Stimulated activated naive CD8-positive, alpha-beta T cell treated with anti-CD3 and anti-CD28 coated beads, Interleukin-15, Interleukin-2, amounts not matched to agents 100 ng/mL and 50 ng/mL, for 24 hours (primary cell): ENCODE measurements at regions not wholly inside any gene's neighbourhood (a gene's known extent, or its start where the extent isn't known, plus 50 kb on each side); places are given as distances from the start of the nearest gene placed in this dataset.

Source experiments
- H3K27ac Mint-ChIP-seq: one replicate; pipeline ENCODE4 v1.8.0; 2021; ENCODE audit warnings: mild to moderate bottlenecking, mixed read lengths
- H3K27me3 Mint-ChIP-seq: one replicate; pipeline ENCODE4 v1.8.0; 2021; ENCODE audit warnings: mixed read lengths
- H3K36me3 Mint-ChIP-seq: one replicate; pipeline ENCODE4 v1.8.0; 2021; ENCODE audit warnings: low read depth, mixed read lengths
- H3K4me1 Mint-ChIP-seq: one replicate; pipeline ENCODE4 v1.8.0; 2021; ENCODE audit warnings: low read depth, mixed read lengths
- H3K4me3 Mint-ChIP-seq: one replicate; pipeline ENCODE4 v1.8.0; 2021; ENCODE audit warnings: mild to moderate bottlenecking, mixed read lengths
- H3K9me3 Mint-ChIP-seq: one replicate; pipeline ENCODE4 v1.8.0; 2021; ENCODE audit warnings: mixed read lengths

- Mint-ChIP-seq H3K27me3 (peaks cover 43% of the 10 kb centered on the region), H3K36me3 (no peaks in the 10 kb centered on the region), H3K4me1 (no peaks in the 10 kb centered on the region), H3K9me3 (no peaks in the 10 kb centered on the region), H3K27ac (no peak overlapping the region), H3K4me3 (no peak overlapping the region)
Measured at GRCh38 chr11:31919175-31919574, 108.1 kb upstream of the PAX6 start.

GRCh38 chr11:31915867-31916266, 104.7 kb upstream of the PAX6 start:
- Mint-ChIP-seq H3K4me3 (no peak overlapping the region), H3K9me3 (peaks cover 4% of the 10 kb centered on the region), H3K27me3 (peaks cover 37% of the 10 kb centered on the region), H3K27ac (no peak overlapping the region), H3K4me1 (no peaks in the 10 kb centered on the region), H3K36me3 (no peaks in the 10 kb centered on the region)

- Mint-ChIP-seq H3K4me3 (no peak overlapping the region), H3K36me3 (no peaks in the 10 kb centered on the region), H3K27me3 (peaks cover 29% of the 10 kb centered on the region), H3K9me3 (peaks cover 4% of the 10 kb centered on the region), H3K27ac (no peak overlapping the region), H3K4me1 (no peaks in the 10 kb centered on the region)
Measured at GRCh38 chr11:31913985-31914384, 102.9 kb upstream of the PAX6 start.

- H3K4me1 Mint-ChIP-seq: no peaks in the 10 kb centered on the region
- no peaks in the 10 kb centered on the region for H3K36me3 Mint-ChIP-seq
- peaks cover 28% of the 10 kb centered on the region for H3K27me3 Mint-ChIP-seq
- peaks cover 4% of the 10 kb centered on the region for H3K9me3 Mint-ChIP-seq
- no peak overlapping the region for H3K4me3 Mint-ChIP-seq
- no peak overlapping the region for H3K27ac Mint-ChIP-seq
Measured at GRCh38 chr11:31912808-31913207, 101.7 kb upstream of the PAX6 start.

- peaks cover 29% of the 10 kb centered on the region for H3K27me3 Mint-ChIP-seq
- peaks cover 11% of the 10 kb centered on the region for H3K9me3 Mint-ChIP-seq
- H3K4me3 Mint-ChIP-seq: no peak overlapping the region
- no peak overlapping the region for H3K27ac Mint-ChIP-seq
- H3K36me3 Mint-ChIP-seq: no peaks in the 10 kb centered on the region
- no peaks in the 10 kb centered on the region for H3K4me1 Mint-ChIP-seq
Measured at GRCh38 chr11:31910950-31911576, 99.9 kb upstream of the PAX6 start.

GRCh38 chr11:31903225-31904074, 92.3 kb upstream of the PAX6 start:
- H3K36me3 Mint-ChIP-seq: no peaks in the 10 kb centered on the region
- peaks cover 13% of the 10 kb centered on the region for H3K9me3 Mint-ChIP-seq
- peaks cover 23% of the 10 kb centered on the region for H3K27me3 Mint-ChIP-seq
- no peak overlapping the region for H3K4me3 Mint-ChIP-seq
- H3K27ac Mint-ChIP-seq: no peak overlapping the region
- H3K4me1 Mint-ChIP-seq: no peaks in the 10 kb centered on the region

- no peak overlapping the region for H3K27ac Mint-ChIP-seq
- no peaks in the 10 kb centered on the region for H3K4me1 Mint-ChIP-seq
- peaks cover 13% of the 10 kb centered on the region for H3K9me3 Mint-ChIP-seq
- H3K36me3 Mint-ChIP-seq: no peaks in the 10 kb centered on the region
- peaks cover 19% of the 10 kb centered on the region for H3K27me3 Mint-ChIP-seq
- H3K4me3 Mint-ChIP-seq: no peak overlapping the region
Measured at GRCh38 chr11:31902706-31903105, 91.6 kb upstream of the PAX6 start.

- no peak overlapping the region for H3K27ac Mint-ChIP-seq
- H3K4me3 Mint-ChIP-seq: no peak overlapping the region
- peaks cover 18% of the 10 kb centered on the region for H3K27me3 Mint-ChIP-seq
- H3K36me3 Mint-ChIP-seq: no peaks in the 10 kb centered on the region
- no peaks in the 10 kb centered on the region for H3K4me1 Mint-ChIP-seq
- H3K9me3 Mint-ChIP-seq: peaks cover 6% of the 10 kb centered on the region
Measured at GRCh38 chr11:31895926-31896325, 84.8 kb upstream of the PAX6 start.

- H3K36me3 Mint-ChIP-seq: no peaks in the 10 kb centered on the region
- H3K9me3 Mint-ChIP-seq: no peaks in the 10 kb centered on the region
- H3K4me1 Mint-ChIP-seq: no peaks in the 10 kb centered on the region
- no peak overlapping the region for H3K27ac Mint-ChIP-seq
- H3K27me3 Mint-ChIP-seq: peaks cover 4% of the 10 kb centered on the region
- H3K4me3 Mint-ChIP-seq: no peak overlapping the region
Measured at GRCh38 chr11:31887180-31887579, 76.1 kb upstream of the PAX6 start.

- Mint-ChIP-seq H3K36me3 (no peaks in the 10 kb centered on the region), H3K9me3 (no peaks in the 10 kb centered on the region), H3K4me3 (no peak overlapping the region), H3K27ac (no peak overlapping the region), H3K27me3 (peaks cover 4% of the 10 kb centered on the region), H3K4me1 (no peaks in the 10 kb centered on the region)
Measured at GRCh38 chr11:31884080-31884479, 73.0 kb upstream of the PAX6 start.

- H3K36me3 Mint-ChIP-seq: no peaks in the 10 kb centered on the region
- no peak overlapping the region for H3K27ac Mint-ChIP-seq
- peaks cover 4% of the 10 kb centered on the region for H3K27me3 Mint-ChIP-seq
- no peak overlapping the region for H3K4me3 Mint-ChIP-seq
- H3K4me1 Mint-ChIP-seq: no peaks in the 10 kb centered on the region
- H3K9me3 Mint-ChIP-seq: no peaks in the 10 kb centered on the region
Measured at GRCh38 chr11:31883435-31883834, 72.3 kb upstream of the PAX6 start.

- Mint-ChIP-seq H3K27ac (no peak overlapping the region), H3K9me3 (no peaks in the 10 kb centered on the region), H3K27me3 (peaks cover 4% of the 10 kb centered on the region), H3K36me3 (no peaks in the 10 kb centered on the region), H3K4me3 (no peak overlapping the region), H3K4me1 (no peaks in the 10 kb centered on the region)
Measured at GRCh38 chr11:31882951-31883392, 71.8 kb upstream of the PAX6 start.

- no peaks in the 10 kb centered on the region for H3K4me1 Mint-ChIP-seq
- no peak overlapping the region for H3K4me3 Mint-ChIP-seq
- no peaks in the 10 kb centered on the region for H3K9me3 Mint-ChIP-seq
- H3K27me3 Mint-ChIP-seq: peaks cover 4% of the 10 kb centered on the region
- no peaks in the 10 kb centered on the region for H3K36me3 Mint-ChIP-seq
- no peak overlapping the region for H3K27ac Mint-ChIP-seq
Measured at GRCh38 chr11:31881825-31882224, 70.7 kb upstream of the PAX6 start.

- Mint-ChIP-seq H3K9me3 (no peaks in the 10 kb centered on the region), H3K4me1 (no peaks in the 10 kb centered on the region), H3K27me3 (peaks cover 13% of the 10 kb centered on the region), H3K27ac (no peak overlapping the region), H3K36me3 (no peaks in the 10 kb centered on the region), H3K4me3 (no peak overlapping the region)
Measured at GRCh38 chr11:31879681-31880080, 68.6 kb upstream of the PAX6 start.

- no peak overlapping the region for H3K27ac Mint-ChIP-seq
- no peak overlapping the region for H3K4me3 Mint-ChIP-seq
- H3K4me1 Mint-ChIP-seq: no peaks in the 10 kb centered on the region
- H3K9me3 Mint-ChIP-seq: no peaks in the 10 kb centered on the region
- H3K27me3 Mint-ChIP-seq: peaks cover 14% of the 10 kb centered on the region
- no peaks in the 10 kb centered on the region for H3K36me3 Mint-ChIP-seq
Measured at GRCh38 chr11:31877863-31878262, 66.7 kb upstream of the PAX6 start.
